Psoas muscle (tissue), 7 donors: ENCODE measurements at regions not wholly inside any gene's neighbourhood (a gene's known extent, or its start where the extent isn't known, plus 50 kb on each side); places are given as distances from the start of the nearest gene placed in this dataset.

Experiments
- ATAC-seq, 4 donors: fragments of 200-7000 bp; cut with Tn5 transposase; one replicate each; pipeline ENCODE4 v1.9.1; 2020; ENCODE audit warnings: moderate library complexity in 3 of 4, mild to moderate bottlenecking in 2 of 4
- DNase-seq, 2 donors: peaks; one replicate each; pipeline ENCODE4 v3.0.0-alpha.2; 2020
- H3K27ac ChIP-seq: fragments of 200-600 bp; one replicate; pipeline ENCODE4 v1.8.0; 2022
- H3K27me3 ChIP-seq, 3 donors: fragments of 200-600 bp in 1 of 3; one replicate each; pipeline versions ENCODE4 v1.6.1 to v1.8.0; 2013 to 2022; ENCODE audit warnings: low read length in 2 of 3, mild to moderate bottlenecking in 2 of 3, moderate library complexity in 1 of 3; ENCODE audit not compliant: insufficient read depth in 3 of 3
- H3K36me3 ChIP-seq, 2 donors: fragments of 200-600 bp in 1 of 2; one replicate each; pipeline versions ENCODE4 v1.6.1 to v1.8.0; 2013 to 2022; ENCODE audit warnings: low read depth in 1 of 2, mild to moderate bottlenecking in 1 of 2, moderate library complexity in 1 of 2; ENCODE audit not compliant: insufficient read depth in 1 of 2
- H3K4me1 ChIP-seq: fragments of 200-600 bp; one replicate; pipeline ENCODE4 v1.8.0; 2022
- H3K4me3 ChIP-seq: fragments of 200-600 bp; one replicate; pipeline ENCODE4 v1.8.0; 2022; ENCODE audit warnings: mild to moderate bottlenecking
- H3K9me3 ChIP-seq: fragments of 200-600 bp; one replicate; pipeline ENCODE4 v1.8.0; 2022
- CTCF ChIP-seq: fragments of 200-600 bp; IDR thresholded peaks from one replicate; pipeline ENCODE4 v1.8.0; 2022; ENCODE audit warnings: antibody characterized with exemption
- WGBS, 3 donors: extraction: QIAGEN DNeasy Blood & Tissue Kit; methylation state at CpG; one replicate each; pipeline versions ENCODE4 v1.1.6 to v1.1.7; 2013; 5-methylcytosine and 5-hydroxymethylcytosine counted together
- intact Hi-C, 2 donors: fragments of 100-400 bp; cut with DNase I; formaldehyde crosslinking; loops; one replicate each; pipeline versions ENCODE4 v1.11.0 to v1.14.2; 2022
- donor health status: healthy with polysubstance abuse.
- donor health status: DM: no; HTN: no; CAD: no; lungs with moderate emphysema.
- donor health status: Bipolar disorder and iron deficiency.
- donor health status: healthy.
- donor health status: DM: yes; HTN: yes; CAD: no.
- donor health status: DM: no; HTN: no; CAD: no.
- donor health status: DM: yes; HTN: yes; CAD: no.

GRCh38 chr13:75934889-75935288 lies 298.8 kb downstream of the LMO7 start:
- Histone ChIP-seq H3K9me3 (no peaks in the 10 kb centered on the region), H3K4me1 (no peaks in the 10 kb centered on the region), H3K36me3 (no peaks in the 10 kb centered on the region), H3K4me3 (no peak overlapping the region), H3K27ac (no peak overlapping the region), H3K27me3 (no peaks in the 10 kb centered on the region)
- DNase-seq = no peak
- intact Hi-C loops = no loop called here
- no peak for TF ChIP-seq CTCF
- 65 to 71% (median 67%) methylated on average over 1 of the region's 1 CpG for WGBS, 3 donors
- no peak for ATAC-seq

GRCh38 chr13:75932636-75933035 lies 296.5 kb downstream of the LMO7 start:
- ATAC-seq = no peak
- Histone ChIP-seq H3K4me3 (no peak overlapping the region), H3K9me3 (no peaks in the 10 kb centered on the region), H3K36me3 (no peaks in the 10 kb centered on the region), H3K27ac (no peak overlapping the region), H3K27me3 (no peaks in the 10 kb centered on the region), H3K4me1 (no peaks in the 10 kb centered on the region)
- 63 to 68% (median 67%) methylated on average over 4 of the region's 4 CpGs for WGBS, 3 donors
- DNase-seq = no peak
- intact Hi-C loops = no loop called here
- TF ChIP-seq CTCF = no peak

GRCh38 chr13:75931116-75931515 lies 295.0 kb downstream of the LMO7 start:
- Histone ChIP-seq H3K9me3 (no peaks in the 10 kb centered on the region), H3K27me3 (no peaks in the 10 kb centered on the region), H3K4me3 (no peak overlapping the region), H3K4me1 (no peaks in the 10 kb centered on the region), H3K36me3 (no peaks in the 10 kb centered on the region), H3K27ac (no peak overlapping the region)
- 76 to 81% (median 81%) methylated on average over 1 of the region's 1 CpG for WGBS, 3 donors
- intact Hi-C loops = no loop called here
- no peak for DNase-seq
- no peak for ATAC-seq
- no peak for TF ChIP-seq CTCF

- DNase-seq (no peak), ATAC-seq (no peak)
- Histone ChIP-seq H3K4me1 (no peaks in the 10 kb centered on the region), H3K4me3 (no peak overlapping the region), H3K27me3 (no peaks in the 10 kb centered on the region), H3K36me3 (no peaks in the 10 kb centered on the region), H3K9me3 (no peaks in the 10 kb centered on the region), H3K27ac (no peak overlapping the region)
- intact Hi-C loops = no loop called here
- TF ChIP-seq CTCF = no peak
Measured at GRCh38 chr13:75929076-75929475, 292.9 kb downstream of the LMO7 start.

- WGBS, 3 donors = 86 to 89% (median 88%) methylated on average over 2 of the region's 2 CpGs
- intact Hi-C loops = no loop called here
Measured at GRCh38 chr13:75927183-75927669, 291.1 kb downstream of the LMO7 start.

More at GRCh38 chr13:75927183-75927669, 291.1 kb downstream of the LMO7 start:
- no peak for ATAC-seq
- no peak for TF ChIP-seq CTCF
- H3K27ac ChIP-seq = no peak overlapping the region
- H3K36me3 ChIP-seq = no peaks in the 10 kb centered on the region
- DNase-seq = no peak
- H3K27me3 ChIP-seq = no peaks in the 10 kb centered on the region
- no peak overlapping the region for H3K4me3 ChIP-seq
- H3K4me1 ChIP-seq = no peaks in the 10 kb centered on the region
- no peaks in the 10 kb centered on the region for H3K9me3 ChIP-seq
